GM18858 (cell line): ENCODE measurements at regions not wholly inside any gene's neighbourhood (a gene's known extent, or its start where the extent isn't known, plus 50 kb on each side); places are given as distances from the start of the nearest gene placed in this dataset.
"Not testable (repeated sequence)": the region's sequence is repeated elsewhere in the genome, so short reads cannot be mapped to it uniquely, and the experiment has no call there.

Source experiments
- ATAC-seq: cut with Tn5 transposase; IDR thresholded peaks from one replicate; pipeline ENCODE4 v1.9.1; 2021; ENCODE audit not compliant: unreplicated experiment

DNA sequence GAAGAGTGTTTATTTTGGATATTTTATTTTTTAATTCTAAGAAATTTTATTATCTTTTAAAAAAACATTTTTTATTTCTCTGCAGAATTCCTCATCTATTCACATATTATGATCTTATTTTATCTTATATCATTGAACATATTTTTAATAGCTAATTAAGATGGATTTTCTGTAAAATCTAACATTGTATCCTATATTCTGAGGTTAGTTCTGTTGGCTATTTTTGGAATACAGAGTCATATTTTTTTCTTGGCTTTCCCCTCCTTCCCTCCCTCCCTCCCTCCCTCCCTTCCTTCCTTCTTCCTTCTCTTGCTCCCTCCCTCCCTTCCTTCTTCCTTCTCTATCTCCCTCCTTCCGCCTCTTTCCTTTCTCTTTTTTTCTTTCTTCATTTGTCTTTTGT lies 2326.6 kb upstream of the RAG2 start:
- ATAC-seq: no peak

DNA sequence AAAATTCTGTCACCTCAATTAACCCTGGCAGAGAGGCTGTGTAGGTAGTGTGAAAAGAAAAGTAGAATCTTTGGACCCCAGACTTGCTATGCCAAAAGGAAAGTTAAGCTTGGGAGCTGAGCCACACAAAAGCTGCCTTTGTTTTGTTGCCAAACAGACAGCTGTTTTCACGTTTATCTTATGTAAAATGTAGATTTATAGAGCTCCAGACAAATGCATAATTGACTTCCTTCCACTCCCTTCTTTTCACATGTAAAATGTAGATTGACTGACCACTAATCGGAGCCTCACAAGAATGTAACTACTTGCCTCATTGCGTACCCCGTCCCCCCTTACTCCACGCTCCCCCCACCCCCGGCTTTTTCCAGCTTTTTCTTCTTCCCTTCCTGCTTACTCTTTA lies 2302.2 kb upstream of the RAG2 start:
- ATAC-seq: no peak

DNA sequence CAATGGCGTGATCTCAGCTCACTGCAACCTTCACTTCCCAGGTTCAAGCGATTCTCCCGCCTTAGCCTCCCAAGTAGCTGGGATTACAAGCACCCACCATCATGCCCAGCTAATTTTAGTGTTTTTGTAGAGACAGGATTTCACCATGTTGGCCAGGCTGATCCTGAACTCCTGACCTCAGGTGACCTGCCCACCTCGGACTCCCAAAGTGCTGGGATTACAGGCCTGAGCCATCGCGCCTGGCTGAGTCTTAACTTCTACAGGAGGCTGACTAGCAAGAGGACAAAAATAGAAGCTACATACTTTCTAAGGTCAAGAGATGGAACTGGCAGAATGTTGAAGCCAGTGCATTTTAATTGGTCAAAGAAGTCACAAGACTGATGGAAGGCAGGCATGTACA lies 2296.2 kb upstream of the RAG2 start:
- not testable (repeated sequence) for ATAC-seq

DNA sequence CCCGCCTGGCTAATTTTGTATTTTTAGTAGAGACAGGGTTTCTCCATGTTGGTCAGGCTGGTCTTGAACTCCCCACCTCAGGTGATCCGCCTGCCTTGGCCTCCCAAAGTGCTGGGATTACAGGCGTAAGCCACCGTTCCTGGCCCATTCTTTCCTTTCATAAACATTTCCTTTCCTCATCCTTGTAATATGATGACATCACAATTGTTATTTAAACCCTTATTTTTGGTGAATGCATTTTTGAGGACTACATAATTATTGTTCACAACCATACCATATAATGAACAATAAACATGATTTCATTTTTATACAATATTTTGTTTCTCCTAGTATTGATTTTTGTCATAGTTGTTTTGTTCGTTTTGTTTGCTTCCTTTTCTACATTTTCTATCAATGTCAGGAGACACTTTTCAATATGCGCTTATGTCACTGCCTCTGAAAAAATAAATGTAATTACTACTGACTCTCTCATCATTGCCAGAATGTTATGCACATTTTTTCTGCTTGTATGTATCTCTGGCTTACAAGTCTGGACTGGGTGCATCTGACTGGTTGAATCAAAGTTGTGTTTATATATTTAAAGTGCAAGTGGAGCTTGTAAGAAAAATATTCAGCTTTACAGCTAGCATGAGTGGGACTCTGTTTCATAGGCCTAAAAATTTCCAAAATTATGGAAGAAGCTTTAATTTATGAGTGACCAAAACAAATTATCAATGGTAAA lies 2286.3 kb upstream of the RAG2 start:
- ATAC-seq: no peak

- ATAC-seq: no peak
Measured at GRCh38 chr11:38867338-38867737, 2269.3 kb upstream of the RAG2 start.

GRCh38 chr11:38865922-38866321 lies 2267.9 kb upstream of the RAG2 start:
- no peak for ATAC-seq

- no peak for ATAC-seq
Measured at GRCh38 chr11:38842991-38843390, 2245.0 kb upstream of the RAG2 start.

- ATAC-seq: no peak
Measured at GRCh38 chr11:38839071-38839470, 2241.0 kb upstream of the RAG2 start.

DNA sequence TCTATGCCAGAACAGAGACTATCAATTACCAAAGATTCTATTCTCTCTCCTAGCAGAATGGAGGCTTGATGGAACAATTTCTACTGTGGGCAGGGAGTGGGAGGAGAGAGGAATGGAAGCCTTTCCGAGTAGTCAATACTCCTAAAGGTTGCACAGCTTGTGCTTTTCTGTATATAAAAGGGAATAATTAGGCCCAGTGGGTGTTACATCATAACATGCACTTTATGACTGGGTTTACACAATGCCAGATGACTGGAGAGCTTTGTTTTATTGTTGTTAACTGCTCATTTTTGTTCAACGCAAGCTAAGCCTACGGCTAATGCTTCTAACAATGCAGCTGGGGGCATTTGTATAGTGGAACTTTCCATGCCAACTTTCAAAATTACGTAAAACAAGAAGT lies 2237.9 kb upstream of the RAG2 start:
- ATAC-seq: no peak

- ATAC-seq: no peak
Measured at GRCh38 chr11:38824573-38824972, 2226.5 kb upstream of the RAG2 start.

DNA sequence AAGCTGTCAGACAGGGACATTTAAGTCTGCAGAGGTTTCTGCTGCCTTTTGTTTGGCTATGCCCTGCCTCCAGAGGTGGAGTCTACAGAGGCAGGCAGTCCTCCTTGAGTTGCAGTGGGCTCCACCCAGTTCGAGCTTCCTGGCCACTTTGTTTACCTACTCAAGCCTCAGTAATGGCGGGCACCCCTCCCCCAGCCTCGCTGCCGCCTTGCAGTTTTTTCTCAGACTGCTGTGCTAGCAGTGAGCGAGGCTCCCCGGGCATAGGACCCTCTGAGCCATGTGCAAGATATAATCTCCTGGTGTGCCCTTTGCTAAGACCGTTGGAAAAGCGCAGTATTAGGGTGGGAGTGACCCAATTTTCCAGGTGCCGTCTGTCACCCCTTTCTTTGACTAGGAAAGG lies 2223.8 kb upstream of the RAG2 start:
- not testable (repeated sequence) for ATAC-seq

DNA sequence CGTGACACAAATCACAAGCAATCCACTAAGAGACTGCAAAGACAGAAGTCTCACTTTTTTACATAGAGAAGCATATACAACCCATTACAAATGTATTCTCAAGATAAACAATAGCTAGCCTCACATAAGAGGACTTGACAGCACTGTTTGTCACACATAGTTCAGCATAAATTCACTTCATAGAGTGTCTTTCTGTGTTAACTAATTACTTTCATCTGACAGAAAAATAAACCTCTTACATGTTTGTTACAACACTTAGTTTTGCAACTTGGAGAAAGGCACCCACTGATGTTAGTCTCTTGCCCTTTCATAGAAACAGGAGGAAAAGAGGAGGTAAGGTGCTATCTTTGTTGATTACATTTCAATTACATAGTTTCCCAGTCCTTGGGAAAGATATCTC lies 2221.9 kb upstream of the RAG2 start:
- no peak for ATAC-seq

- ATAC-seq: no peak
Measured at GRCh38 chr11:38818720-38819119, 2220.7 kb upstream of the RAG2 start.

DNA sequence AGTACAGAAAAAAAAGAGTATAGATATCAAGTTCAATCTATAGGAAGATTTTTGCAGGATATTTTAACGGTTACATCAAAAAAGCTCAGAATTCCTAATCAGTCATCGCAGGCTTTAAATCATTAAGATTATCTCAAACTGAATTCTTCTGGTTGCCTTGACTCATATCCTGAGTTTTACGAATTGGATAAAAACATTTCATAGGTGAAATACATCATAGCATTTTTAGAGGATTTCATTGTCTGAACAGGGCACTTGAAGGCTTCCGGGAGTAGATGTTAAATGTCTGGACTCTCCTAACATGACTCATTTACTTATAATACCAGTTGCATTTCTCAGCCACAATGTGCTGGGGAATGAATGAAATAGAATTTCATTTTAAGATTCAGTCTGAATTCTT lies 2216.6 kb upstream of the RAG2 start:
- ATAC-seq: no peak

GRCh38 chr11:38809521-38809920 lies 2211.5 kb upstream of the RAG2 start:
- no peak for ATAC-seq

GRCh38 chr11:38796281-38796680 lies 2198.2 kb upstream of the RAG2 start:
- no peak for ATAC-seq

DNA sequence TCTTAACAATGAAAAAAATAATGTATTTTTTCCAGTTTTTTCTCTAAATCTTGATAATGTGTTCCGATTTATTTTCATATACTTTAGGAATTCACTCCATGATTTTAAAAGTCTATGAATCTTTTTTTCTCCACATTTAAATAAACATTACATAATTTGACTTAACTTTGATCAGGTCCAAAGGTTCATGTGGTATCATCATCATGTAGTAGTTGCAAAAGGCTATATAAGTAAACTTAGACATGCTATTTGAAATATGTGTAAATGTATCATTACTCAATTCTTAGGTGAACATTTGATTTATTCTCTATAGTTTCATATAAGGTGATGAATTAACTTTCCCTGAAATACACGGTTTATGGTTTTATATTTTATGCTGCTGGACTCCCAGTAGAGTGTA lies 2197.0 kb upstream of the RAG2 start:
- no peak for ATAC-seq

DNA sequence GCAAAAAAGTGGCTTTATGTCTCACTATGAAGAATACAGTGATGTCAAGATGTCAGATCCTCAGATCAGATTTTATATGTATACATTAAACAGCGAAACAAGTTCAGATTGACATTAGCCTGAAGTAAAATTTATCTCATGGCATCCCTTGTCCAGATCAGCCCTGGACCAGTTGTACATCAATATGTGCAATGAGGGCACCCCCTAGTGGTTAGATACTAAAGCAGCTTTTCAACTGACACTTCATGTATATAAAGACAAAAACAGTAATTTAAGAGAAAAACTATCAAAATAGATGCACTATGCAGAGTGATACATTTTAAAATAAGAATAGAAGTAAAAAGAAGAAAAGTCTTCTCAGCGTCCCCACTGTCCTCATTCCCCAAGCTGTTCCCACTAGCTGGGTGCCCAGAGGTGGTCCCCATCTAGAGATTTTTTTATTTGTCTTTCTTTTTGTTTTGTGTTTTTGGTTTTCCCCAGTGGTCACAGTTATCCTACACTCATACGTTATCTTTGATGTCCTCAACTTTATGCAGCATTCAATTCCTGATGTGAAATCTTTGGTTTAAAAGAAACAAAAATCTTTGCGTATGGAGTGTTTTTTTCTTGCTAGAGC lies 2193.4 kb upstream of the RAG2 start:
- ATAC-seq: peak; percentile 92

DNA sequence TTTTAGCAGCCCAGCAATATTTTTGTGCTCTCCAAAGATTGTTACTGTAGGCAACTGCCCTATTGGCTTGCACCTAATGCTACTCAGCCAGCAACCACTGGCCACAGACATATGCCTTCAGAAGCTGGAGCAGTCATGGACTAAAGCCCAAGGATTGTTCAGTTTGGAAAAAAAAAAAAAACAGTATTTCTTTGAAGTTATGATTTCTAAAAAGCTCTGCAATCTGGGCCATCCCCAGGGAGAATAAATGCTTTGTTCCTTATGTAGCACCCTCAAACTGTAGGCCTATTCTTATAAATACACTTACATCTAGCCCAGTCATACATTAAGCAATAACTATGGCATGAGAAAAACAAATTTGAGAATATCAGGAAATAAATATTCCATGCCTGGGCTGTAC lies 2190.5 kb upstream of the RAG2 start:
- ATAC-seq: no peak

DNA sequence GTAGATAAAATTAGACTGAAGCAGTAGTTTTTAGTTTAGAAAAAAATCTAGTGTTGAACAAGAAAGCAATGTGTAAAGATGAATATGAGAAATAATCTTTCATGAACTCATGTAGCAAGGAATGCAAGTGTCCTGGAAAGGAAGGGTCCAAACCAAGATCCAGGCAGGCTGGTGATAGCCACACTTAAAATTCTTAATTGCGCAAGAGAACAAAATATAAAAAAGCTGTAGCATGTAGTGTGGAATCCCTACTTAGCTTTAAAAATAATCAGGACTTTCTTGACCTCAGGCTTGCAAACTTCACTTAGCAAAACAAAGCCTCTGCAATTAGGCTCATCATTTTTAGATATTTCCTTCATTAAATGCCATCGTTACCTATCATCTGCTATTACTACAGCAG lies 2186.1 kb upstream of the RAG2 start:
- no peak for ATAC-seq

- no peak for ATAC-seq
Measured at GRCh38 chr11:38766796-38767195, 2168.8 kb upstream of the RAG2 start.

DNA sequence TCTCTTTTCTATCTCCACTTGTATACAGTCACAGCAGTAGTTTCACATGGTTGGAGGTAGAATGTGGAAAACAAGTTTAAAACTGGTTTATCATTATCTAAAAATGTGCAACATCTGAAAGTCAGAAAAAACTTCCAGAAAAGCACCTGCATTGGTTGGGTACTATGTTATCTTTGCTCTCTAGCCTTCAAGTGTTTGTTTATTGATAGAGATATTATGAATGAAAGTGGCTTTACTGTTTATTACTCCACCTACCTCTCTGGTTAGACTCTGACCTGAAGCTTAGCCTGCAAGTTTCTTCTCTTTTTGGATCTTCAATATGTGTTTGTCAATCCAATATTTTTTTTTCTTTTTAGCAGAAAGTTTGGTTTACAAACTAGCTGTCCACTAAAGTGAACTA lies 2161.4 kb upstream of the RAG2 start:
- no peak for ATAC-seq

GRCh38 chr11:38756537-38756936 lies 2158.5 kb upstream of the RAG2 start:
- ATAC-seq: no peak
